NCI-H1436 treated with DMSO at 0.1 percent for 48 hours (cell line): ENCODE measurements at regions not wholly inside any gene's neighbourhood (a gene's known extent, or its start where the extent isn't known, plus 50 kb on each side); places are given as distances from the start of the nearest gene placed in this dataset.

Source experiments
- DNase-seq: peaks from one replicate; lab custom pipeline; 2025; lab: John Stamatoyannopoulos, UW

GRCh38 chr2:129708221-129708967 lies 271.1 kb upstream of the RAB6C start:
- no peak for DNase-seq

- DNase-seq = no peak
Observed at GRCh38 chr2:129709001-129709955, 270.2 kb upstream of the RAB6C start.

- DNase-seq = no peak
Observed at GRCh38 chr2:129709956-129710598, 269.4 kb upstream of the RAB6C start.

- DNase-seq = no peak
Observed at GRCh38 chr2:129710670-129711495, 268.6 kb upstream of the RAB6C start.

GRCh38 chr2:129711816-129712675 lies 267.4 kb upstream of the RAB6C start:
- DNase-seq = no peak

GRCh38 chr2:129712676-129712985 lies 266.8 kb upstream of the RAB6C start:
- no peak for DNase-seq

- DNase-seq = no peak
Observed at GRCh38 chr2:129713337-129713736, 266.1 kb upstream of the RAB6C start.

GRCh38 chr2:129716781-129717559 lies 262.5 kb upstream of the RAB6C start:
- DNase-seq = no peak

GRCh38 chr2:129717560-129718130 lies 261.8 kb upstream of the RAB6C start:
- DNase-seq = no peak

GRCh38 chr2:129719335-129719734 lies 260.1 kb upstream of the RAB6C start:
- no peak for DNase-seq

- DNase-seq = no peak
Observed at GRCh38 chr2:129720360-129720759, 259.1 kb upstream of the RAB6C start.

GRCh38 chr2:129720761-129721160 lies 258.7 kb upstream of the RAB6C start:
- no peak for DNase-seq

GRCh38 chr2:129721236-129721635 lies 258.2 kb upstream of the RAB6C start:
- no peak for DNase-seq

GRCh38 chr2:129721846-129722245 lies 257.6 kb upstream of the RAB6C start:
- no peak for DNase-seq

- DNase-seq = no peak
Observed at GRCh38 chr2:129722306-129723019, 257.0 kb upstream of the RAB6C start.

- no peak for DNase-seq
Observed at GRCh38 chr2:129723277-129724020, 256.0 kb upstream of the RAB6C start.

GRCh38 chr2:129724021-129724757 lies 255.3 kb upstream of the RAB6C start:
- no peak for DNase-seq

- no peak for DNase-seq
Observed at GRCh38 chr2:129726216-129726615, 253.2 kb upstream of the RAB6C start.
